Hematopoietic multipotent progenitor cell treated with erythropoietin and hydrocortisone succinate and interleukin-3 and kit ligand, for 17 days (in vitro differentiated cells): ENCODE measurements at regions not wholly inside any gene's neighbourhood (a gene's known extent, or its start where the extent isn't known, plus 50 kb on each side); places are given as distances from the start of the nearest gene placed in this dataset.

Source experiments
- DNase-seq: peaks from one replicate; pipeline ENCODE4 v3.0.0-alpha.2; 2015; ENCODE audit warnings: low spot score

- no peak for DNase-seq
Observed at GRCh38 chr5:29949301-29949872, 1244.1 kb upstream of the CDH6 start.

GRCh38 chr5:29944327-29944726, 1249.2 kb upstream of the CDH6 start:
- DNase-seq, result no peak

- no peak for DNase-seq
Observed at GRCh38 chr5:29942089-29942488, 1251.4 kb upstream of the CDH6 start.

GRCh38 chr5:29939988-29940387, 1253.5 kb upstream of the CDH6 start:
- no peak for DNase-seq

GRCh38 chr5:29935371-29935770, 1258.1 kb upstream of the CDH6 start:
- no peak for DNase-seq

- no peak for DNase-seq
Observed at GRCh38 chr5:29930316-29930715, 1263.2 kb upstream of the CDH6 start.

GRCh38 chr5:29924107-29924506, 1269.4 kb upstream of the CDH6 start:
- DNase-seq, result no peak

GRCh38 chr5:29905626-29906353, 1287.7 kb upstream of the CDH6 start:
- no peak for DNase-seq

GRCh38 chr5:29902859-29903258, 1290.6 kb upstream of the CDH6 start:
- no peak for DNase-seq

GRCh38 chr5:29899583-29899982, 1293.9 kb upstream of the CDH6 start:
- DNase-seq, result no peak

- DNase-seq, result no peak
Observed at GRCh38 chr5:29897916-29898315, 1295.6 kb upstream of the CDH6 start.

GRCh38 chr5:29896646-29897045, 1296.8 kb upstream of the CDH6 start:
- DNase-seq, result no peak

- no peak for DNase-seq
Observed at GRCh38 chr5:29894668-29895067, 1298.8 kb upstream of the CDH6 start.

- no peak for DNase-seq
Observed at GRCh38 chr5:29889051-29889450, 1304.4 kb upstream of the CDH6 start.

- no peak for DNase-seq
Observed at GRCh38 chr5:29885595-29885994, 1307.9 kb upstream of the CDH6 start.

- DNase-seq, result no peak
Observed at GRCh38 chr5:29882036-29882435, 1311.5 kb upstream of the CDH6 start.

- DNase-seq, result no peak
Observed at GRCh38 chr5:29879401-29879800, 1314.1 kb upstream of the CDH6 start.

- no peak for DNase-seq
Observed at GRCh38 chr5:29878599-29878998, 1314.9 kb upstream of the CDH6 start.

GRCh38 chr5:29867155-29867554, 1326.3 kb upstream of the CDH6 start:
- DNase-seq, result no peak

GRCh38 chr5:29853711-29854220, 1339.7 kb upstream of the CDH6 start:
- DNase-seq, result no peak

- no peak for DNase-seq
Observed at GRCh38 chr5:29852329-29852728, 1341.2 kb upstream of the CDH6 start.

GRCh38 chr5:29845206-29845605, 1348.3 kb upstream of the CDH6 start:
- DNase-seq, result no peak

- DNase-seq, result no peak
Observed at GRCh38 chr5:29833394-29833793, 1360.1 kb upstream of the CDH6 start.

- no peak for DNase-seq
Observed at GRCh38 chr5:29822521-29822920, 1371.0 kb upstream of the CDH6 start.
